ENCODE measurements at regions not wholly inside any gene's neighbourhood (a gene's known extent, or its start where the extent isn't known, plus 50 kb on each side); places are given as distances from the start of the nearest gene placed in this dataset.
"Not testable (repeated sequence)": the region's sequence is repeated elsewhere in the genome, so short reads cannot be mapped to it uniquely, and the experiment has no call there.

DNA sequence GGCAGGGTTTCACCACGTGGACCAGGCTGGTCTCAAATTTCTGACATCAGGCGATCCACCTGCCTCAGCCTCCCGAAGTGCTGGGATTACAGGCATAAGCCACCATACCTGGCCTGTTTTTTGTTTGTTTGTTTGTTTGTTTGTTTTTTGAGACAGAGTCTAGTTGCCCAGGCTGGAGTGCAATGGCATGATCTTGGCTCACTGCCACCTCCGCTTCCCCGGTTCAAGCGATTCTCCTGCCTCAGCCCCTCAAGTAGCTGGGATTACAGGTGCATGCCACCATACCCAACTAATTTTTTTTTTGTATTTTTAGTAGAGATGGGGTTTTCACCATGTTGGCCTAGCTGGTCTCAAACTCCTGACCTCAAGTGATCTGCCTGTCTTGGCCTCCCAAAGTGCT lies 61.8 kb upstream of the SPDYE9 start:
- not testable (repeated sequence) for TF ChIP-seq POLR2A (IDR thresholded peaks at IDR 0.05)
- TF ChIP-seq, protein P1, sequence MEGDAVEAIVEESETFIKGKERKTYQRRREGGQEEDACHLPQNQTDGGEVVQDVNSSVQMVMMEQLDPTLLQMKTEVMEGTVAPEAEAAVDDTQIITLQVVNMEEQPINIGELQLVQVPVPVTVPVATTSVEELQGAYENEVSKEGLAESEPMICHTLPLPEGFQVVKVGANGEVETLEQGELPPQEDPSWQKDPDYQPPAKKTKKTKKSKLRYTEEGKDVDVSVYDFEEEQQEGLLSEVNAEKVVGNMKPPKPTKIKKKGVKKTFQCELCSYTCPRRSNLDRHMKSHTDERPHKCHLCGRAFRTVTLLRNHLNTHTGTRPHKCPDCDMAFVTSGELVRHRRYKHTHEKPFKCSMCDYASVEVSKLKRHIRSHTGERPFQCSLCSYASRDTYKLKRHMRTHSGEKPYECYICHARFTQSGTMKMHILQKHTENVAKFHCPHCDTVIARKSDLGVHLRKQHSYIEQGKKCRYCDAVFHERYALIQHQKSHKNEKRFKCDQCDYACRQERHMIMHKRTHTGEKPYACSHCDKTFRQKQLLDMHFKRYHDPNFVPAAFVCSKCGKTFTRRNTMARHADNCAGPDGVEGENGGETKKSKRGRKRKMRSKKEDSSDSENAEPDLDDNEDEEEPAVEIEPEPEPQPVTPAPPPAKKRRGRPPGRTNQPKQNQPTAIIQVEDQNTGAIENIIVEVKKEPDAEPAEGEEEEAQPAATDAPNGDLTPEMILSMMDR (IDR thresholded peaks at IDR 0.05): not testable (repeated sequence)

Measured in lower leg skin (tissue), 3 donors.